ENCODE measurements at regions not wholly inside any gene's neighbourhood (a gene's known extent, or its start where the extent isn't known, plus 50 kb on each side); places are given as distances from the start of the nearest gene placed in this dataset.
"Not testable (repeated sequence)": the region's sequence is repeated elsewhere in the genome, so short reads cannot be mapped to it uniquely, and the experiment has no call there.

DNA sequence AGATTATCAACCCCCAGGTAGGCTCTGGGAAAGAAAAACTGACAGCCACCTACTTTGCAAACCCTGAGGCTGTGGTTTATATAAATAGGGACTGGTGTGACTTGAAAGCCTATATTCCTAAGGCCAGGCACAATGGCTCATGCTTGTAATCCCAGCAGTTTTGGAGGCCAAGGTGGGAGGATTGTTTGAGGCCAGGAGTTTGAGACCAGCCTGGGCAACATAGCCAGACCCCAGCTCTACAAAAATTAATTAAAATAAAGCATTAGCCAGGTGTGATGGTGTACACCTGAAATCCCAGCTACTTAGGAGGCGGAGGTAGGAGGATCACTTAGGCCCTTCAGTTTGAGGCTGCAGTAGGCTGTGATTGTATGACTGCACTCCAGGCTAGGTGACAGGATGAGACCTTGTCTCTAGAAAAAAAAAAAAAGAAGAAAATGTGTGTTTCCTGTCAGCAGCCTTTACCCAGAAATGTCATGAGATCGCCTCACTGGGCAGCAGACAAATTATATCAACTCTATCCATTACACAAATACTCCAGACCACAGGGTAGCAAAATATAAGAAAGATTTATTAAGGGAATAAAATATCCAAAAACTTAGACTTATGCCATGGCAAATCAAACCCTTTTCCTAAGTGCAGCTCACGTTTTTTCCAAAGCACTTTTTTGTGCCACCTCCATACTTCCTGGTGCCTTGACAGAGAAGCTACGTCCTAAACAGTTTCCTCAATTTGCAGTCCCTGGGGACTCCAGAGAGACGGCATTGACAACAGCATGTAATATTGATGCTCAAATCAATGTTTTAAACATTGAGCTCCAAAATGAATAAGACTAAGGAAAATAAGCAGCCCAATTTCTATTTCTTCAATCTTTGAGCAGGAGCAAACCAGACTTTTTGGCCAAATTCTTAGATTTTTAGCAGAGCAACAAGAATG, 190.8 kb upstream of the NDUFV2 start:
- no peak for DNase-seq
- in situ Hi-C loops (cut with MboI; ENCODE audit: low pct_unique_long_range_greater_than_20kb, low sequenced_read_pairs): no loop called here

DNA sequence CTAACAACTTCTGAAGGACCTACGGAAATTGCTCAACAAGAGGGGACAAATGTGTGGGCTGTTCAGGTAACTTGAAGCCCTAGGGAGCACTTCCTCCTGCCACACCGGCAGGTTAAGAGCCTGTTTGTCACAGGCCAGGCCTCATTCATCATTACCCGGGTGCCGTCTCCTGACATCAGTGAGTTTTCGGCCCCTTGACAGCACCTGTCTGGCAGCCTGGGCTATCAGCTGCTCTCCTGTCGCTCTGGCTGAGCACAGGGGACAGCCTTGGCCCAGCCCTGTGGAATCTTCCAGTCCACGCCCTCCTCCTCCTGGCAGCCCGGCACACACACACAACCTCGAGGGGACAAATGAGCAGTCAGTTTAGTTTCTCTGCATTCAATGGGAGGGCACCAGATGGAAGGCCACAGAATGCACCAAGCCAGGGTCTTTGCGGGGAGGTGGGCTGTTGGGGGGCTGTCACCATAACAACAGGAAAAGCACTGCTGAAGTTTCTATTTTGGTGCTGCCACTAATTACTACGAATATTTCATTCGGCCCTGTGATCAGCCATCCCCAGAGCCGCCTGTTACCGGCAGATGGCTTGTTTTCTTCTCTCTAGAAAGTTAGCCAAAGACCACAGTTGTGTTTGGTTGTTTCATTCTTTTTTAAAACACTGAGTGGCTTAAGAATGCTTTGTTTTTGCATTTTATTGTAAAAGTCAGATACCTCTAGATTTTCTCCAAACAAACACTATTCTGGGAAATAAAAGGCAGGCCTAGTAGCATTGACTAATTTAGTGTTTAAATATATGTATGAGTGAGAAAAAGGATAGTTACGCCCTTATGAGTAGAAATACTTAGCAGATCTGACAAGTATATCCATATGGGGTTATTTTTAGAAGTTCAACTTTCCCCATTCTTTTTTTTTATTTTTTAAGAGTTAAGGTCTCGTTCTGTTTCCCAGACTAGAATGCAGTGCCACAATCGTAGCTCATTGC, 189.9 kb upstream of the NDUFV2 start:
- no peak for DNase-seq
- in situ Hi-C loops (cut with MboI; ENCODE audit: low pct_unique_long_range_greater_than_20kb, low sequenced_read_pairs): no loop called here

DNA sequence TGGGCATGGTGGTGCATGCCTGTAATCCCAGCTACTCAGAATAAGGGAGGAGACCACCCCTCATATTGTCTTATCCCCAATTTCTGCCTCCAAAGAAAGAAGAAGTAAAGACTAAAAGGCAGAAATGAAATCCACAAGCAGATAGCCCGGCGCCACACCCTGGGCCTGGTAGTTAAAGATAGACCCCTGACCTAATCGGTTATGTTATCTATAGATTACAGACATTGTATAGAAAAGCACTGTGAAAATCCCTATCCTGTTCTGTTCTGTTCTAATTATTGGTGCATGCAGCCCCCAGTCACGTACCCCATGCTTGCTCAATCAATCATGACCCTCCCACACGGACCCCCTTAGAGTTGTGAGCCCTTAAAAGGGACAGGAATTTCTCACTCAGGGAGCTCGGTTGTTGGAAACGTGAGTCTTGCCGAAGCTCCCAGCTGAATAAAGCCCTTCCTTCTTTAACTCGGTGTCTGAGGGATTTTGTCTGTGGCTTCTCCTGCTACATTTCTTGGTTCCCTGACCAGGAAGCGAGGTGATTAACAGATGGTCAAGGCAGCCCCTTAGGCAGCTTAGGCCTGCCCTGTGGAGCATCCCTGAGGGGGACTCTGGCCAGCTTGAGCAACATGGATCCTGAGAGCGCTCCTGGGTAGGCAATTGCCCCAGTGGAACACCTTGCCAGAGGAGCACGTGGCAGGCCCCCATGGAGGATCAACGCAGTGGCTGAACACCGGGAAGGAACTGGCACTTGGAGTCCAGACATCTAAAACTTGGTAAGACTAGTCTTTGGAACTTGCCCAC, 188.7 kb upstream of the NDUFV2 start:
- in situ Hi-C loops (cut with MboI; ENCODE audit: low pct_unique_long_range_greater_than_20kb, low sequenced_read_pairs); DNase-seq: not testable (repeated sequence)

DNA sequence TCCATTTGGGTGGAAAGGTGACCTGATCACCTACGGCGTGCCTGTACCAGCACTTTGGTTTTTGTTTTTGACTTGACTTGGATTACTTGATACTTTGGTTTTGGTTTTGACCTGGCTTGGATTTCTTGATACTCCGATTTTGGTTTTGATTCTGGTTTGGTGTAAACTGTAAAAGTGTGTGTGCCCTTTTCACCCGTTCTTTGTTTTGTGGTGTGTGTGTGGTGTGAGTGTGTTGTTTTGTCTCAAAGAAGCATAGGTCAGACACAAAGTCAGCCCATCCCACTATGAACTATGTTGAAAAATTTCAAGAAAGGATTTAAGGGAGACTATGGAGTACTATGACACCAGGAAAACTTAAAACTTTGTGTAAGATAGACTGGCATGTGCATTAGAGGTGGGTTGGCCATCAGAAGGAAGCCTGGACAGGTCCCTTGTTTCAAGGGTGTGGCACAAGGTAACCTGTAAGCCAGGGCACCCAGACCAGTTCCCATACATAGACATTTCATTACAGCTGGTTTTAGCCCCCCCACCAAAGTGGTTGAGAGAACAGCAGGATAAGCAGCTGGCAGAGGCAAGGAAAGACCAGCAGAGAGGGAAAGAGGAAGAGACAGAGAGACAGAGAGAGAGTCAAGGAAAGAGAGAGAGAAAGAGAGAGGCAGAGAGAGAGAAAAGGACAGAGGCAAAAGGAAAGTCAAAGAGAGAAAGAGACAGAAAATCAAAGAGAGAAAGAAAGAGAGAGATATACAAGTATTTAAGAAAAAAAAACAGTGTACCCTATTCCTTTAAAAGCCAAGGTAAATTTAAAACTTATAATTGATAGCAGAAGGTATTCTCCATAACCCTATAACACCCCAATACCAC, 187.9 kb upstream of the NDUFV2 start:
- in situ Hi-C loops (cut with MboI; ENCODE audit: low pct_unique_long_range_greater_than_20kb, low sequenced_read_pairs): not testable (repeated sequence)

DNA sequence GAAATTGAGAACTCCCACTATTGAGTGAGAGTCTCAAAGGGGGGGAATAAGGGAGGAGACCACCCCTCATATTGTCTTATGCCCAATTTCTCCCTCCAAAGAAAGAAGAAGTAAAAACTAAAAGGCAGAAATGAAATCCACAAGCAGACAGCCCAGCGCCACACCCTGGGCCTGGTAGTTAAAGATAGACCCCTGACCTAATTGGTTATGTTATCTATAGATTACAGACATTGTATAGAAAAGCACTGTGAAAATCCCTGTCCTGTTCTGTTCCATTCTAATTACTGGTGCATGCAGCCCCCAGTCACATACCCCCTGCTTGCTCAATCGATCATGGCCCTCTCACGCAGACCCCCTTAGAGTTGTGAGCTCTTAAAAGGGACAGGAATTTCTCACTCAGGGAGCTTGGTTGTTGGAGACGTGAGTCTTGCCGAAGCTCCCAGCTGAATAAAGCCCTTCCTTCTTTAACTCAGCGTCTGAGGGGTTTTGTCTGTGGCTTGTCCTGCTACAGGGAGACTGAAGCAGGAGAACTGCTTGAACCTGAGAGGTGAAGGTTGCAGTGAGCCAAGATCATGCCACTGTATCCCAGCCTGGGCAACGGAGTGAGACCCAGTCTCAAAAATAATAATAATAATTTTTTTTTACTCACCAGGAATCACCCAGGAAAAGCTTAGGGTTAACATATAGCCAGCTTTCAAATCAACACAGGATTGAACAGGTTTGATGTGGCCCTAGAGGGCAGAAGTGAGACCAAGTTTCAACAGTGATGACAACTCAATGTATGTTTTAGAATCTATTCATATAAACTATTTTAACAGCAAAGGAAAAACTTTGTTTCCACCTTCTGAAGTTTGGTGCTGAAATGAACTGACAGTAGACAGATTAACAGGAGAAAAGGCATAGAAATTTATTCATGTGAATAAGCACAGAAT, 181.4 kb upstream of the NDUFV2 start:
- DNase-seq; in situ Hi-C loops (cut with MboI; ENCODE audit: low pct_unique_long_range_greater_than_20kb, low sequenced_read_pairs): not testable (repeated sequence)

More for the DNA sequence above, 187.9 kb upstream of the NDUFV2 start:
- DNase-seq: not testable (repeated sequence)

- DNase-seq: no peak
- in situ Hi-C loops (cut with MboI; ENCODE audit: low pct_unique_long_range_greater_than_20kb, low sequenced_read_pairs): no loop called here
Observed at GRCh38 chr18:8926464-8926863, 176.0 kb upstream of the NDUFV2 start.

DNA sequence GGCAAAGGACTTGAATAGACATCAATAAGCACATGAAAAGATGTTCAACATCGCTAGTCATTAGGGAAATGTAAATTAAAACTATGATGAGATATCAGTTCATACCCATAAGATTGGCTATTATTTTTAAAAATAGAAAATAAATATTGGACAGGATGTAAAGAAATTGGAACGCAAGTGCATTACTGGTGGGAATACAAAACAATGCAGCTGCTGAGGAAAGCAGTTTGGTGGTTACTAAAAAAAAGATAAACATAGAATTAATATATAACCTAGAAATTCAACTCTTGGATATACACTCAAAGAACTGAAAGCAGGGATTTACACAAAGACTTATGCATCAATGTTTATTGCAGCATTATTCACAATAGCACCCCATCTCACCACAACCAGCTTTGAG, 174.5 kb upstream of the NDUFV2 start:
- in situ Hi-C loops (cut with MboI; ENCODE audit: low pct_unique_long_range_greater_than_20kb, low sequenced_read_pairs): no loop called here
- DNase-seq: no peak

- in situ Hi-C loops (cut with MboI; ENCODE audit: low pct_unique_long_range_greater_than_20kb, low sequenced_read_pairs): no loop called here
- no peak for DNase-seq
Observed at GRCh38 chr18:8928847-8929780, 173.4 kb upstream of the NDUFV2 start.

DNA sequence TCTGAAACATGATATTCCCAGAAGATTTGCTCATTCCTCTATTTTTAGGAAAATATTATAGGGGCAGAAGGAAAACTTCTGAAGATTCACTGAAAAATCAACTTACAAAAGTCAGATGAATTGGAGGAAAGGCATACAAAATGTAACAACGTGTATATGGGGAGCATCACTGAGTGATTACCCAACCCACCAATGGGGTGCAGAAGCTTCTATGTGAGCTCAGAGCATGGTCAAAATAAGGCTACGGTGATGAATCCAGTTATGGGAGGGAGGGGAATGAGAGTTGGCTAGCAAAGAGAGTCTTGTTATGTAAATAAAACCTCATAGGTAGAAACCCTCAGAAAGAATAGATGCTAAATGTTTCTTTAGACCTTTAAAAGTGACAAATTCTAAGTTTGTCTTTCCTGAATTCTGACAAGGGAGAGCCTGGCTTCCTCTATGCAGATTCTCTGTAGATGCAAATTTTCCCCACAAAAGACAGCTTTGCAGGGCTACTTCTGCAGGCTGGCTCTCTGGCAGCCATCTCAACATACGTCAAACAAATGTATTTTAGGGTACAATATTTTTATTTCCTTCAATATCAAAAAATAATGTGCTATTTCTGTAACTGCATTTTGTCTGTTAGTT, 171.4 kb upstream of the NDUFV2 start:
- in situ Hi-C loops (cut with MboI; ENCODE audit: low pct_unique_long_range_greater_than_20kb, low sequenced_read_pairs): no loop called here
- DNase-seq: no peak

GRCh38 chr18:8932866-8933265, 169.6 kb upstream of the NDUFV2 start:
- in situ Hi-C loops (cut with MboI; ENCODE audit: low pct_unique_long_range_greater_than_20kb, low sequenced_read_pairs): no loop called here
- no peak for DNase-seq

GRCh38 chr18:8933714-8934284, 168.7 kb upstream of the NDUFV2 start:
- in situ Hi-C loops (cut with MboI; ENCODE audit: low pct_unique_long_range_greater_than_20kb, low sequenced_read_pairs): no loop called here
- no peak for DNase-seq

DNA sequence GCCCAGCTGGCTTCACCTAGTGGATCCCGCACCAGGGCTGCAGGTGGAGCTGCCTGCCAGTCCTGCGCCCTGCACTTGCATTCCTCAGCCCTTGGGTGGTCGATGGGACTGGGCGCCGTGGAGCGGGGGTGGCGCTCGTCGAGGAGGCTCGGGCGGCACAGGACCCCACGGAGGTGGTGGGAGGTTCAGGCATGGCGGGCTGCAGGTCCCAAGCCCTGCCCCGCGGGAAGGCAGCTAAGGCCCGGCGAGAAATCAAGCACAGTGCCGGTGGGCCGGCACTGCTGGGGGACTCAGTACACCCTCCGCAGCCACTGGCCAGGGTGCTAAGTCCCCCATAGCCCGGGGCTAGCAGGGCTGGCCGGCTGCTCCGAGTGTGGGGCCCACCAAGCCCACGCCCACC, 167.2 kb upstream of the NDUFV2 start:
- in situ Hi-C loops (cut with MboI; ENCODE audit: low pct_unique_long_range_greater_than_20kb, low sequenced_read_pairs); DNase-seq: not testable (repeated sequence)

- in situ Hi-C loops (cut with MboI; ENCODE audit: low pct_unique_long_range_greater_than_20kb, low sequenced_read_pairs): no loop called here
- no peak for DNase-seq
Observed at GRCh38 chr18:8936619-8937018, 165.9 kb upstream of the NDUFV2 start.

DNA sequence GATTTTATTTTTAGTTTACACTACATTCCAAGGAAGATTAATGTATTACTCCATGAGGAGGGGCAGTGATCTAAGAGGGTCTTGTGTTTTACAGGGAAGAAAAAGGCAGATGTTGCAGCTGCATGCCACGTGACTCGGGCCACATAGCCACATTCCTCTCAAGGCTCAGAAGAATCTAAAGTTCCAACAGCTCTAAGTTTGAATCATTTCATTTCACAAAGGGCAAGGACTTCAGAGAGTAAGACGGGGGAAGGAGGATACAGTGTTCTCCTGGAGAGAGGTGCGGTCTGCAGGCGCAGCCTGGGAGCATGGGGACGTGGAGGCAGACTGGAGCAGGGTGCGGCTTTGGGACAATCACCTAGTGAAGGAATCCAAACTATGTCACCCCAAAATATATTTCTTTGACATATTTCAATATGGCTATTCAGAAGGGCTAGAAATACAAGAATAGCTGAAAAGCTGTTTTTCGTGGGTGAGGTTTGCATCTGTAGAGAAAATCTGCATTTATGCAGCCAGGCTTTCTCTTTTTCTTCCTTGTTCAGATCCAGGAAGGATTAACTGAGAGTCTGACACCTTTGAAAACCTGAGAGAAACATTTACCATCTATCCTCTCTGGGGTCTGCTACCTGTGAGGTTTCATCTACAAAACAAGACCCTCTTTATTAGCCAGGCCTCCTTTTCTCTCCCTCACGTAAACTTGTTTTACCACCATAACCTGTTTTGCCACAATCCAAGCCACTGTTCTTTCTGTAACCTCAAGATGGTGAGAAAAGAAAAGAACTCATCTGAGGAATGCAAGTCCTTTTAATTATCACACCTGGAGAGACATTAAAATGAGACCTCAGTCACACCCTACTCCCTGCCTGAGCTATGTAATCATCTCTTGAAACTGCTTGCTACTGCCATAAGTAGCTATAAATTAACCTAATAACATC, 165.1 kb upstream of the NDUFV2 start:
- in situ Hi-C loops (cut with MboI; ENCODE audit: low pct_unique_long_range_greater_than_20kb, low sequenced_read_pairs): no loop called here

More for the DNA sequence above, 165.1 kb upstream of the NDUFV2 start:
- DNase-seq: no peak
